Trophoblast cell (in vitro differentiated cells and primary cell): ENCODE measurements at regions not wholly inside any gene's neighbourhood (a gene's known extent, or its start where the extent isn't known, plus 50 kb on each side); places are given as distances from the start of the nearest gene placed in this dataset.
"Not testable (repeated sequence)": the region's sequence is repeated elsewhere in the genome, so short reads cannot be mapped to it uniquely, and the experiment has no call there.

ENCODE experiments used
- DNase-seq, 2 donors: peaks; one replicate each; pipeline ENCODE4 v3.0.0-alpha.2; 2016
- H2AFZ ChIP-seq: 2 replicates; pipeline ENCODE4 v1.6.1; 2013; ENCODE audit warnings: low read length, moderate library complexity, mild to moderate bottlenecking; ENCODE audit not compliant: insufficient read depth, poor library complexity
- H2AK5ac ChIP-seq: 2 replicates; pipeline ENCODE4 v1.6.1; 2013; ENCODE audit warnings: mild to moderate bottlenecking, low read length
- H2BK120ac ChIP-seq: 2 replicates; pipeline ENCODE4 v1.6.1; 2013; ENCODE audit warnings: low read length, mild to moderate bottlenecking, moderate library complexity; ENCODE audit not compliant: insufficient read depth, poor library complexity
- H2BK12ac ChIP-seq: 2 replicates; pipeline ENCODE4 v1.6.1; 2013; ENCODE audit warnings: mild to moderate bottlenecking, low read length, moderate library complexity
- H2BK5ac ChIP-seq: 2 replicates; pipeline ENCODE4 v1.6.1; 2013; ENCODE audit warnings: low read length, low read depth, moderate library complexity, mild to moderate bottlenecking; ENCODE audit not compliant: poor library complexity
- H3K14ac ChIP-seq: 2 replicates; pipeline ENCODE4 v1.6.1; 2013; ENCODE audit warnings: mild to moderate bottlenecking, low read length
- H3K18ac ChIP-seq: 2 replicates; pipeline ENCODE4 v1.6.1; 2013; ENCODE audit warnings: mild to moderate bottlenecking, low read length
- H3K23ac ChIP-seq: 2 replicates; pipeline ENCODE4 v1.6.1; 2013; ENCODE audit warnings: low read length
- H3K27ac ChIP-seq: 2 replicates; pipeline ENCODE4 v1.5.1; 2013; ENCODE audit warnings: low read depth, mild to moderate bottlenecking, inconsistent platforms, low read length, moderate library complexity
- H3K27me3 ChIP-seq: 2 replicates; pipeline ENCODE4 v1.6.1; 2013; ENCODE audit warnings: inconsistent platforms, mild to moderate bottlenecking, low read length, moderate library complexity; ENCODE audit not compliant: insufficient read depth
- H3K36me3 ChIP-seq, 2 experiments: 1 replicate in 1 of 2; 2 replicates in 1 of 2; pipeline ENCODE4 v1.6.1; 2013; ENCODE audit warnings: low read length in 2 of 2, mild to moderate bottlenecking in 2 of 2, moderate library complexity in 1 of 2; ENCODE audit not compliant: insufficient read depth in 2 of 2, control insufficient read depth in 1 of 2
- H3K4ac ChIP-seq: 2 replicates; pipeline ENCODE4 v1.6.1; 2013; ENCODE audit warnings: low read depth, mild to moderate bottlenecking, low read length, moderate library complexity
- H3K4me1 ChIP-seq, 2 experiments: 1 replicate in 1 of 2; 2 replicates in 1 of 2; pipeline ENCODE4 v1.6.1; 2013; ENCODE audit warnings: low read length in 2 of 2, mild to moderate bottlenecking in 2 of 2, moderate library complexity in 1 of 2; ENCODE audit not compliant: insufficient read depth in 2 of 2, control insufficient read depth in 1 of 2
- H3K4me2 ChIP-seq: 2 replicates; pipeline ENCODE4 v1.6.1; 2013; ENCODE audit warnings: inconsistent platforms, mild to moderate bottlenecking, low read length, moderate library complexity
- H3K4me3 ChIP-seq: 2 replicates; pipeline ENCODE4 v1.5.1; 2013; ENCODE audit warnings: mild to moderate bottlenecking, low read depth, low read length, inconsistent platforms
- H3K79me1 ChIP-seq: one replicate; pipeline ENCODE4 v1.6.1; 2013; ENCODE audit warnings: low read length
- H3K79me2 ChIP-seq: 2 replicates; pipeline ENCODE4 v1.6.1; 2013; ENCODE audit warnings: low read length, mild to moderate bottlenecking; ENCODE audit not compliant: control insufficient read depth, insufficient read depth, poor library complexity
- H3K9ac ChIP-seq: 2 replicates; pipeline ENCODE4 v1.6.1; 2013; ENCODE audit warnings: mild to moderate bottlenecking, low read length
- H3K9me3 ChIP-seq: 2 replicates; pipeline ENCODE4 v1.6.1; 2013; ENCODE audit warnings: low read depth, mild to moderate bottlenecking, control low read depth, inconsistent platforms, low read length; ENCODE audit not compliant: insufficient read depth
- H4K12ac ChIP-seq: 2 replicates; pipeline ENCODE4 v1.6.1; 2013; ENCODE audit warnings: low read depth, mild to moderate bottlenecking, low read length, moderate library complexity
- H4K8ac ChIP-seq: 2 replicates; pipeline ENCODE4 v1.6.1; 2013; ENCODE audit warnings: low read depth, mild to moderate bottlenecking, low read length, moderate library complexity
- H4K91ac ChIP-seq: one replicate; pipeline ENCODE4 v1.6.1; 2013; ENCODE audit warnings: low read depth, mild to moderate bottlenecking, low read length, moderate library complexity
- WGBS: extraction: QIAGEN DNeasy Blood & Tissue Kit; methylation state at CpG from one replicate; pipeline ENCODE4 v1.1.7; 2013; ENCODE audit warnings: missing lambda C conversion rate; ENCODE audit not compliant: insufficient read length, insufficient coverage; ENCODE audit errors: extremely low coverage; 5-methylcytosine and 5-hydroxymethylcytosine counted together

- Histone ChIP-seq H3K4me3 (no peak overlapping the region), H3K4me1 (no peaks in the 10 kb centered on the region), H4K91ac (no peak overlapping the region), H3K79me2 (no peaks in the 10 kb centered on the region), H3K18ac (no peak overlapping the region), H3K9ac (peak overlapping the region; percentile 61), H2AK5ac (no peak overlapping the region), H3K36me3 (no peaks in the 10 kb centered on the region), H3K27me3 (no peaks in the 10 kb centered on the region), H2BK12ac (no peak overlapping the region), H3K23ac (no peak overlapping the region), H2BK120ac (no peak overlapping the region), H2BK5ac (no peak overlapping the region), H3K79me1 (no peaks in the 10 kb centered on the region), H3K4ac (no peak overlapping the region), H3K4me2 (no peak overlapping the region), H4K8ac (no peak overlapping the region), H4K12ac (no peak overlapping the region), H3K9me3 (peaks cover 5% of the 10 kb centered on the region), H3K14ac (no peak overlapping the region), H2AFZ (no peak overlapping the region), H3K27ac (no peak overlapping the region)
- no peak for DNase-seq
- WGBS = no CpG with 5 or more reads among the region's 10 CpGs
Observed at GRCh38 chr10:30709229-30709628, 79.7 kb upstream of the LYZL2 start.

- peaks cover 2% of the 10 kb centered on the region for H3K9me3 ChIP-seq
- no peaks in the 10 kb centered on the region for H3K79me2 ChIP-seq
- no peak overlapping the region for H4K91ac ChIP-seq
- no peak overlapping the region for H3K4me2 ChIP-seq
- H3K9ac ChIP-seq = no peak overlapping the region
- H3K4ac ChIP-seq = no peak overlapping the region
- H3K27me3 ChIP-seq = no peaks in the 10 kb centered on the region
- H3K18ac ChIP-seq = no peak overlapping the region
- no peak overlapping the region for H3K4me3 ChIP-seq
- no peaks in the 10 kb centered on the region for H3K79me1 ChIP-seq
- H3K23ac ChIP-seq = no peak overlapping the region
- H4K8ac ChIP-seq = no peak overlapping the region
- no peak overlapping the region for H2BK12ac ChIP-seq
- no peak overlapping the region for H2AK5ac ChIP-seq
- H3K27ac ChIP-seq = no peak overlapping the region
- no peak overlapping the region for H2BK5ac ChIP-seq
- no peaks in the 10 kb centered on the region for H3K4me1 ChIP-seq
- H2BK120ac ChIP-seq = no peak overlapping the region
- no peak overlapping the region for H4K12ac ChIP-seq
- H3K36me3 ChIP-seq = no peaks in the 10 kb centered on the region
- no peak for DNase-seq
- H2AFZ ChIP-seq = no peak overlapping the region
- H3K14ac ChIP-seq = no peak overlapping the region
- 100% methylated on average over 1 of the region's 3 CpGs for WGBS
Observed at GRCh38 chr10:30708234-30708633, 78.7 kb upstream of the LYZL2 start.

GRCh38 chr10:30706189-30706588 lies 76.6 kb upstream of the LYZL2 start:
- H3K79me2 ChIP-seq, H3K9me3 ChIP-seq, H3K23ac ChIP-seq, H3K27ac ChIP-seq, H2BK120ac ChIP-seq, H3K4me2 ChIP-seq, H3K18ac ChIP-seq, H4K91ac ChIP-seq, H3K36me3 ChIP-seq, H3K4ac ChIP-seq, H3K4me3 ChIP-seq, H2BK12ac ChIP-seq, H3K14ac ChIP-seq, H2BK5ac ChIP-seq, H4K12ac ChIP-seq, H2AFZ ChIP-seq, H4K8ac ChIP-seq, H3K4me1 ChIP-seq, H3K27me3 ChIP-seq, H3K79me1 ChIP-seq, H2AK5ac ChIP-seq, DNase-seq, H3K9ac ChIP-seq: not testable (repeated sequence)
- WGBS = no CpG with 5 or more reads among the region's 1 CpG

GRCh38 chr10:30705625-30706149 lies 76.1 kb upstream of the LYZL2 start:
- no peak overlapping the region for H2BK120ac ChIP-seq
- no peak overlapping the region for H3K9ac ChIP-seq
- H3K79me1 ChIP-seq = no peaks in the 10 kb centered on the region
- no peak overlapping the region for H3K27ac ChIP-seq
- no peak overlapping the region for H3K4me3 ChIP-seq
- no peaks in the 10 kb centered on the region for H3K27me3 ChIP-seq
- no CpG with 5 or more reads among the region's 9 CpGs for WGBS
- no peak overlapping the region for H4K91ac ChIP-seq
- no peak overlapping the region for H3K4ac ChIP-seq
- H3K79me2 ChIP-seq = no peaks in the 10 kb centered on the region
- no peak overlapping the region for H3K4me2 ChIP-seq
- no peak overlapping the region for H3K18ac ChIP-seq
- H3K9me3 ChIP-seq = peaks cover 4% of the 10 kb centered on the region
- no peak overlapping the region for H2AFZ ChIP-seq
- H2BK5ac ChIP-seq = no peak overlapping the region
- no peak for DNase-seq
- H3K14ac ChIP-seq = no peak overlapping the region
- H4K8ac ChIP-seq = no peak overlapping the region
- H3K36me3 ChIP-seq = no peaks in the 10 kb centered on the region
- H2BK12ac ChIP-seq = no peak overlapping the region
- H3K23ac ChIP-seq = no peak overlapping the region
- no peak overlapping the region for H4K12ac ChIP-seq
- H3K4me1 ChIP-seq = no peaks in the 10 kb centered on the region
- H2AK5ac ChIP-seq = no peak overlapping the region
